Cardiac septum (tissue), 1 donor: ENCODE measurements at regions not wholly inside any gene's neighbourhood (a gene's known extent, or its start where the extent isn't known, plus 50 kb on each side); places are given as distances from the start of the nearest gene placed in this dataset.
"Not testable (repeated sequence)": the region's sequence is repeated elsewhere in the genome, so short reads cannot be mapped to it uniquely, and the experiment has no call there.

Experiments
- DNase-seq: peaks from one replicate; pipeline ENCODE4 v3.0.0-alpha.2; 2020; ENCODE audit warnings: low spot score
- intact Hi-C: fragments of 100-400 bp; cut with DNase I; formaldehyde crosslinking; loops from one replicate; pipeline ENCODE4 v1.14.0; 2022
- donor health status: DM: no; HTN: no; CAD: no.

DNA sequence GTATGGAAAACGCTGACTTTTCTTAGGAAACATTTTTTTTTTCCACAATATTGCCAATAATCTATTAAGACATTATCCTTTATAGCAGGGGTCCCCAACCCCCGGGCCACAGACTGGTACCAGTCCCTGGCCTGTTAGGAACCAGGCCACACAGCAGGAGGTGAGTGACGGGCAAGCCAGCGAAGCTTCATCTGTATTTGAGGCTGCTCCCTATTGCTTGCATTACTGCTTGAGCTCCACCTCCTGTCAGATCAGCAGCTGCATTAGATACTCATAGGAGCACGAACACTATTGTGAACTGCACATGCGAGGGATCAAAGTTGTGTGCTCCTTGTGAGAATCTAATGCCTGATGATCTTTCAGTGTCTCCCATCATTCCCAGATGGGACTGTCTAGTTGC is 793.7 kb downstream of the SLITRK5 start:
- no peak for DNase-seq
- intact Hi-C loops: no loop called here

DNA sequence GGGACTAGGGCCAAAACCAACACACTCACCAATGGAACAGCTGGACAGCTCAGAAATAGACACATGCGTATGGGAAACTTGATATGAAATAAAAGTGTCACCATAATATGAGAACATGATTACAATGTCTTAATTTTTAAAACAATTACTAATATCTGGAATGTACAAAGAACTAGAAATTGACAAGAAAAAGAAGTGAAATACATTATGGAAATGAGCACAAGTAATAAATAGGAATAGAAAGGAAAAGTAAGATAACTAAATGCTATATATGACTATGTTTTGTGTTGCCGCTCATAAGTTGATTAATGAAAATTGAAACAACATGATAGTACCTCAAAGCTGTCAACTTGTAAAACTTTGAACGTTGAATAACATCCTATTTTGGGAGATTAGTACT is 801.1 kb downstream of the SLITRK5 start:
- no peak for DNase-seq
- intact Hi-C loops: no loop called here

DNA sequence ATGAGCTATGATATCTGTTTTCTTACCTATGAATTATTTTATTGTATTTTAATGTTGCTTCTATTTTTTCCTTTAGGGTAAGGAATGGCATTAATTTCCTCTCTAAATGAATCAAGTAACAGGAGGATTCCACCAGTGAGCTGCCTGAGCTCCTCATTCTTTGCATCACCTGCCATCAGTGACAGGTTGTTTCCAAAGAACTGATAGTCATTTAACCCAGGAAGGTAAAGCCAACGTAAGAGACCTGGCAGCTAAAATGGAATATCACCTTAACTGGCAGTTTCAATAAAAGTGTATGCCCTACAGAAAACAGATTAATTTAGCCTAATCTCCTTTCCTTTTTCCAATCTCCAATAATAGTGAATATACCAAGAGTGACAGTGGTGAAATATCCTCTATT is 812.0 kb downstream of the SLITRK5 start:
- intact Hi-C loops: no loop called here
- no peak for DNase-seq

DNA sequence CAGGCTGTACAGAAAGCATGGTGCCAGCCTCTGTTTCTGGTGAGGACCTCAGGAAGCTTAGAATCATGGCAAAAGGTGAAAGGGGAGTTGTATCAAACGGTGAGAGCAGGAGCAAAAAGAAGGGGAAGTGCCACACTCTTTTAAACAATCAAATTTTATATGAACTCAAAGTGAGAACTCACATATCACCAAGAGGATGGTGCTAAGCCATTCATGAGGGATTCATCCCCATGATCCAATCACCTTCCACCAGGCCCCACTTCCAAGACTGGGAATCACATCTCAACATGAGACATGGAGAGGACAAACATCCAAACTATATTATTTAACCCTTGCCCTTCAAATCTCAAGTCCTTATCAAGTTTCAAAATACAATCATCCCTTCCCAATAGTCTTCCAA is 836.7 kb downstream of the SLITRK5 start:
- DNase-seq: no peak
- intact Hi-C loops: no loop called here

DNA sequence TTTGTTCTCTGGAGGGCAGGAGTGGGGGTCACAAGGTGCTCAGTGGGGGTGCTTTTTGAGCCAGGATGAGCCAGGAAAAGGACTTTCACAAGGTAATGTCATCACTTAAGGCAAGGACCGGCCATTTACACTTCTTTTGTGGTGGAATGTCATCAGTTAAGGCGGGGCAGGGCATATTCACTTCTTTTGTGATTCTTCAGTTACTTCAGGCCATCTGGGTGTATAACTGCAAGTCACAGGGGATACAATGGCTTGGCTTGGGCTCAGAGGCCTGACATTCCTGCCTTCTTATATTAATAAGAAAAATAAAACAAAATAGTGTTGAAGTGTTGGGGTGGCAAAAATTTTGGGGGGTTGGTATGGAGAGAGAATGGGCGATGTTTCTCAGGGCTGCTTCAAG is 841.8 kb downstream of the SLITRK5 start:
- DNase-seq, intact Hi-C loops: not testable (repeated sequence)

DNA sequence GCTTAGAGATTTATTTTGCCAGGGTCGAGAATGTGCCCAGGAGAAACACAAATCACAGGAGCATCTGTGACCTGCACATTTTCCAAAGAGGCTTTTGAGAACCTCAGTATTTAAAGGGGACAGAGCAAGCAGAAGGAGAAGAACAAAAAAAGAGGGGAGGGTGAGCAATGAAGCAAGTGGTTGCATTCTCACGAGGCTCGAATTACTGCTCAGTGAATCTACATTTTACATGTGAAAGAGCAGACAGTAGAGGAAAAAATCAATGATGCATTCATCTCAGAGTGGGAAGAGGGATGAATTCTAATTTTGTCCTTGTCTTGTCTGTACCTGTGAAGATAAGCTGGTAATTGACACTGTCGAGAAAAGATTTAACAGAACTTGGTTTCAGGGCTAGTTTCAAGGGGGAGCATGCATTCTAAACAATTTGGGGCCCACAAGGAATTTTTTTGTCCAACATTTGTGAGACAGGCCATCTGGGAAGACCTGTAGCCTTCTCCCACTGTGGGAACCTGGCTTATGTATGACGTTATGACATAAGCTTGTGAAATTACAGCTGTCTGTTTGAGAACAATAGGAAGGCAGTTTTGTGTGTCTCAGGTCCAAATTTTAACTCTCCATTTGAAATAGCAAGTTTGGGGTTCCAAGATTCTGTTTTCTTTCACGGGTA is 855.1 kb downstream of the SLITRK5 start:
- no peak for DNase-seq
- intact Hi-C loops: no loop called here

DNA sequence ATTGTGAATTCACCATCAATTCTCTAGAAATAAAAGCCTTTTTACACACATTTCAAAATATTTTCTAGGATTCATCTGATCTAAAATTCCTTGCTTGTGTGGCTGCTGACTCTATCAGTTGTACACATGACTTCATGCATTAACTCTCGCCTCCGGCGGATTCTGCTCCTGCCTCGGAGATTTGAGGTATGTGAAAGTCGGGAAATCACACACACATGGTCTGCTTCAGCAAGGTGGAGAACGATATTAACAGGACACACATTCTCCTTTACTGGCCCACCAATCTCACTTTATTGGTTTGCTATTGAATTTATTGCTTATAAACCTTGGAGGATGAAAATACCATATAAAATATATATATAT is 855.7 kb downstream of the SLITRK5 start:
- intact Hi-C loops: no loop called here

DNA sequence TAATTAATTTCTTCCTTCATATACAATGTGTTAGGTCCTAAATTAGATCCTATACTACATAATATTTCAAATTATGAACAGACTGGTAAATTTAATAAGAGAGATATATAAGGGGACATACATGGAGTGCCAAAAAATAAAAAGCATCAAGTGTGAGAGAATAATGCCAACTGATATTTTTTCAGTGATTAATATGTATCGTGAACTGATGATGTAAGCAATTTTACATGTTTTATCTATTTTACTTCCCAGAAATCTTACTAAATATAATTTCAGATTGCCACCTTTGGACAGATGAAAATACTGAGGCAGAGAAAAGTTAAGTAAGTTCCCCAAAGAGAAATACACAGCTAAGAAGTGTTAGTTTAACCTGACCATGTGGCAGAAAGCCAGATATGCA is 870.8 kb downstream of the SLITRK5 start:
- no peak for DNase-seq
- intact Hi-C loops: no loop called here

More for the DNA sequence above, 855.7 kb downstream of the SLITRK5 start:
- no peak for DNase-seq

DNA sequence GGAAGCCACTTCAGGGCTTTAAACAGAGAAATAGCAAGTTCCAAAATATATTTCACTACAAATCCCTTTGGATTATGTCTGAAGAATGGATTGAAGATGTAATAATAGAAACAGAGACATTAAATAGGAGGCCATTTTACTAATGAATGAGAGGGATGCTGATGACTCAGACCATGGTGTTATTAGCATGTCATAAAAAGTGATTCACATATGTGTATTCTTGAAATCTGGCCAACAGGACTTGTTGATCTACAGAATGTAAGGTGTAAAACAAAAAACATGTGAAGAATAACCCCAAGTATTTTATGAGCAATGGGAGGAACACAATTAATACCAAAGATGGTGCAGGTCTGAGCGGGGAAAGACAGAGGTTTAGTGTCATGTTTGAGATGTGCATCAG is 873.7 kb downstream of the SLITRK5 start:
- intact Hi-C loops: no loop called here

DNA sequence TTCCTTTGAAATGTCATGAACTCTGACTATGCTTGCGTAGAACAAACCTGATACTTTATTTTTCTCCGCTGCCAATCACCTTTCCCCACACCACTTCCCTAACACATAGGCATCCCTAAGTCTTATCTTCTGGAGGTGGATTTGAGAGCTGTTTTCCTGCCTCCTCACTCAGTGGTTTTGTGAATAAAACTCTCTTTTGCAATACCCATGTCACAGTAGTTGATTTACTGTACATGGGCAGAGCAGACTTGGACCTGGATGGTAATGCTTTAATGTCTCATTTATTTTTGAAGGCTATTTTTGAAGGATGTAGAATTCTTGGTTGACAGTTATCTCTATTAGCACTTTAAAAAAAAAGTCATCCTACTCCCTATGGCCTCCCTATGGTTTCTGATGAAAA is 881.8 kb downstream of the SLITRK5 start:
- intact Hi-C loops: no loop called here
- no peak for DNase-seq

More for the DNA sequence above, 873.7 kb downstream of the SLITRK5 start:
- DNase-seq: no peak

DNA sequence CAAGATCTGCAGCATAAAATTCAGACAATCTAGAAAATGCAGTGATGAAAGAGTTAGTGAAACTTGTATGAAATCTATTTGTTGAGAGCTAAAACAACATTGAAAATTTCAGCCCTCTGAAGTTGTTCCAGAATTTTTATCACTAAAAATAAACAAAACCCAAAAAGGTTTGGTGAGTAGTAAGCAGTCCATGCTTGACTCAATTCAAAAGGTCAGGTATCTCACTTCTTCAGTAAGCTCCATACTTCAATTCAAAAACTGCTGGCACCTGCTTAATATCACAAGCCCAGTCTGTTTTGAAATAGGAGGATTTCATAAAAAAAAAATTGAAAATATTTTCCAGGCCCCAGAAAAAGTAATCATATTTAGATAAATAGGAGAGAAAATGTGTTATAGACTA is 894.4 kb downstream of the SLITRK5 start:
- DNase-seq: no peak
- intact Hi-C loops: no loop called here

DNA sequence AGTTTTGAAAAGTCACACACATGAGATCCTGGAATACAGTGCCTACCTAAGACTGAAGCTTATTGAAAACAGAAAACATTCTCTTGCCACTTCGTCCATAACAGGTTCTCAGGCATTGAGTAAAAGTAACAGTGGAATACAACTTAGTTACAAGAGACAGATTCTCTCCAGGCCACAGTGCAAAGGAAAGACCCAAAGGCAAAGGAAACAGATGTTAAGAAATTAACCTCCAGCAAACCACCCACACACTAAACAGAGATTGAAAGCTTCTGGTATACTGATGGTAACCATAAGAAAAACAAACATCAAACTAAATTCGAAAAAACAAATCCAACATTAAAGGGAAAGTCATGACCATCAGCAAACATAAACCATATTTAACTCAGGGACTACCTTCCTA is 914.7 kb downstream of the SLITRK5 start:
- intact Hi-C loops: no loop called here
- DNase-seq: no peak

DNA sequence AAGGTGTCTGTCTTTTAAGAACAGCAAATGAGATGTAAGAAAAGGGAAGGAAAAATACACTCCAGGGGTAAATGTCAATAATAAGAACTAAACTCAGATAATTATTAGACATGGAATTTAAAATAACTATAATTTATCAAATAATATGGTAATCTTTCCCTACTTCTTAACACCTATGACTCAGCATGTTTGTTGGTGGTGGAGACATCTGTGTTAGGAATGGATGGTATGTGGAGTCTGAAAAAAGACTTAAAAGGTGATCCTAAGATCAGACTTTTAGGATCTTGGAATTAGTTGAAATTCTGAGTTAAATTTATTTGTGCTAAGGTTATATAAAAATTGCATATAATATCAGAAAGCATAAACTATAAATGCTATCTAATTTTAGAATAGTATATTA is 915.1 kb downstream of the SLITRK5 start:
- no peak for DNase-seq
- intact Hi-C loops: no loop called here

DNA sequence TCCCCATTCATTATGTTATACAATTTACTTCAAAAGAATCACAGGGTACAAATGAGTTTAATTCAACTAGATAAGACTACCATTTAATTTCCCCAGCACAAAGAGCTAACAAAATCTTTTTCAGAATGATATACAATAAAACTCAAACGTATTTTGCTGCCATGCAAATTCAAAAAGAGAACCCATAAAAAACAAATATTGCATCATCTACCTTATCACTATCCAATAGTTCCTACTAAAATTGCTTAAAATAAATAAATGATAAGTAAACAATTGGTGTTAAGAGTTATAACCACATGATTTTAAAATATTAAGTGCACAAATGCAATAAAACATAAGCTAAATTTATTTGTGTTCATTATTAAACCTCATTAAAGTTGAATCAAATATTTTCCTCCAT is 919.4 kb downstream of the SLITRK5 start:
- intact Hi-C loops: no loop called here
- DNase-seq: no peak

DNA sequence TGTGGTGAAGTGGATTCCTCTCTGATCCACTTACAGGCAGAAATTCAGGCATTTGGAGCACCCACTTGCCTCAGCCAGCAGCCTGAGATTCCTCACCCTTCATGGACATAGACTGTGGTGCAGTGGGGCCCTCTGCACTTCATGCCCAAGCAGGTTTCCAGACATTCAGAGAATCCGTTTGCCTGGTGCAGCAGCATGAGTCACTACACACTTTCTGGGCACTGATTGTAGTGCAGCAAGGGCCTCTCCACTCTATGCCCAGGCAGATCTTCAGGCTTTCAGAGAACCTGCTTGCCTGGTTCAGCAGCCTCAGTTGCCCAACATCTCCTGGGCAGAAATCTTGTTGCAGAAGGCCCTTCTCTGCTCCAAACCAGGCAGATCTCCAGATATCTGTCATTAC is 920.9 kb downstream of the SLITRK5 start:
- no peak for DNase-seq
- intact Hi-C loops: no loop called here

DNA sequence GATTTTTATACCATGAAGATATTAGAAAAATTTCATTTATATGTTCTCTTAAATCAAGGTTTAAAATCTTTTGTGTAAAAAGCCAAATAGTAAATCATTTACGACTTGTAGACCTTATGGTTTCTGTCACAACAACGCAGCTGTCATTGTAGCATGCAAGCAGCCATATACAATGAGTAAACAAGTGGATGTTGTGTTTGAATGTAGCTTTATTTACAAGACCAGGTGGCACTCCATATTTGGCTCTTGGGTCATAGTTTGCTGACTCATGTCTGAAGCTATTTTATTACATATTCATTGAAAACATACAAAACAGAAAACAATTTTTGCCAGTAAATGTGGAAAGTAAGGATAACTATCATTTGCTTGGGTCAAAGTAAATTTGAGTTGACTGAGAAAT is 930.8 kb downstream of the SLITRK5 start:
- no peak for DNase-seq
- intact Hi-C loops: no loop called here

DNA sequence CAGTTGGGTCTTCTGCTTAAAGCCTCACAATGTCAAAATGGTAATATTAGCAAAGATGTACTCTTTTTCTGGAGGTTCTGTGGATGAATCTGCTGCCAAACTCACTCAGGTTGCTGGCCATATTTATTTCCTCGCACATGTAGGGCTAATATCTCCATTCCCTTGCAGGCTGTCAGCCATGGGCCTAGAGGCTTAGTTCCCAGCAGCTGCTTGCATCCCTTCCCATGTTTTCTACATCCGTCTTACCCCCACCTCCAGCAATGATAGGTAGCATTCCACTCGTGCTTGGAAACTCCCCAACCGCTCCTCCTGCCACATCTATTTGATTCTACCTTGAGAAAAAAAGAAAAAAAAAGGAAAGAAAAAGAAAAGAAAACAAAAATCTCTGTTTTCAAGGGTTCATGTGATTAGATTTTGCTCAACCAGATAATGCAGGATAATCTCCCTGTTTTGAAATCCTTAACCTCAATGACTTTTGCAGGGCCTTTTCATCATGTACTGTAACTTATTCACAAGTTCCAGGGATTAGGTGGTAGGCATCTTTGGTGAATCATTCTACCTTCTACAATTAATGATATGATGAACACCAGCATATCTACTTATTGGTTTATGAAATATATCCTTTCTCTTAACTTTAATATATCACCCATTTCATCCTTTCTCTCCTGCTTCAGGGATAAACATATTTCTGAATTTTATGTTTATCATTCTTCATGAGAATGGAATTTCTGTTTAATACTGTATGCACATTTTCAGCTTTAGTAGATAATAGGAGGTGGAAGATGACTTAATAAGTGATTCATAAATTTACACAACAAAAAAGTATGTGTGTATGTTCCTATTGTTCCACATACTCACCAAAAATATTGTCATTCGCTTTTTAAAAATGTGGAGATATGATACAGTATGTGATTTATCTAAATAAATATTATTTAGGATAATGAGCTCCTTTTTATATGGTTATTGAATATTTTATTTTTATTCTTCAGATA is 931.9 kb downstream of the SLITRK5 start:
- no peak for DNase-seq
- intact Hi-C loops: no loop called here

DNA sequence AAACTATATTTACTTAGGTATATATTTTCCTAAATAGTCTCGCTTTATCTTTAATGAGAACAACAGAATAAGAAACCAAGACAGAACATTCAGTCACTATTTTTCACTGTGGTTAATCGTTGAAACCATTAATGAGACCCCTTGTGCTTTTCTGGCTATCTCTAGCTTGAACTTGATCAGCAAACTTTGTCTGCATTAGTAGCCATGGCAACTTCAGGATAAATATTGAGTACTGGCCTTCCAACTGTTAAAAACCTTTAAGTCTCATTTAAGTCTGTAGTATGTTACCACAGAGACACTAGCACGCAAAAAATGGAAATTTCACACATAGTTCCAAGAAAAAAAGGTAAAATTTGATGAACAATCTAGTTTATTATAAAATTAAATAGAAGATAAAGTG is 946.0 kb downstream of the SLITRK5 start:
- intact Hi-C loops: no loop called here
- no peak for DNase-seq

DNA sequence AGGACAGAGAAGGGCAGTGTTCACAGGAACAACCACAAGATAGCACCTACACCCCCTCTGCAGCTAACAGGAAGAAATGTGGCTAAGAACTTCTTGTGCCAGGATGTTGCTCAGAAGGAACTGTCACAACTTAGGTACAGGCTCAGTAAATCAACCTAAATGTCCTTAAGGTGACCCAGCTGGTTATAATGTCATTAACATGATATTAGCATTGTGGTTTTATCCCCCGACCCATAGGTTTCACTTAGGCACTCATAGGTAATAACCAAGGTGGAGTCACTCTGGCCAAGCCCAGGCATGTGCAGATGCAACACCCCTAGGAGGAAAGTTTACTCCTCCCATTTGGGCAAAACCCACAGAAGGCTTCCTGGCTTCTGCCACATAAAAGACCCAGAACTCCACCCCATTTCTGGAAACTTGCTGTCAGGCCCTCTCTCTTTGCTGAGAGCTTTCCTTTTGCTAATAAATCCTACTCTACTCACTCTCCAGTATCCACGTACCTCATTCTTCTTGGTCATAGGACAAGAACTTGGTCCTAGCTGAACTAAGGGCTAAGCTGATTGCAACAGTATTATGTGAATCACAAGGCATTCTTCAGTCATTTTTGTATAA is 951.3 kb downstream of the SLITRK5 start:
- intact Hi-C loops: no loop called here
- no peak for DNase-seq

DNA sequence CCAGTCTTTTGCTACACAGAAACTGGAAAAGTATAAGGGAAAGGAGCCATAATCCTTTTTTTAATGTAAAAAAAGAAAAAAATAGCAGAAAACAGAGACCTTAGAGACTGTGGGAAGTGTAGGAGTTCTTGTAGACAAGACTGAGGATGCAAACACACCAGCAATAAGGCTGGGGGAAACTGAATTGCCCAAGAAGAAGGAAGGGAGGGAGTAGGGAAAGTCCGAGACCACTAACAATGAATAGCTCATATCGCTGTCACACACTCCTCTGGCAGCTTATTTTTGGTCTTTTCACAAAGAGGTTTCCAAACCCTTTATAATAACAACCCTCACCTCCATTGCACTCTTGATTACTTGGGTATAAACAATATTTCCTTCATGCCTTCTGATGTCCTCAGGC is 952.0 kb downstream of the SLITRK5 start:
- DNase-seq: no peak
- intact Hi-C loops: no loop called here

DNA sequence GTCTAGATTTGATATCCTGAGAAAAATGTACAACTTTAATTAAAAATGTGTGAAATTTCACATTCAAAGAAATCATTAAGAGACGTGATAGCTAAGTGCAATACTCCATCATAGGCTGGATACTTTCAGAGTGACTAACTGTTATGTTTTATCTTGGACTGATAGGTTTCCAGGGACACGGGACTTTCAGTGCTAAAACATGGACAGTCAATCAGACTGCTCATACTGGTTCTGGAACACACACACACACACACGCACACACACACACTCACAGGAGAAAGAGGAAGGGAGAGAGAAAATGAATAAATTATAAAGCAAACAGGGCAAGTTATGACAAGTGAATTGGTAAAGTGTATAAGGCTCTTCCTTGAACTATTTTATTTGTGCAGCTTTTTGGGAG is 955.9 kb downstream of the SLITRK5 start:
- intact Hi-C loops: no loop called here

More for the DNA sequence above, 955.9 kb downstream of the SLITRK5 start:
- no peak for DNase-seq
